H1 (cell line): ENCODE measurements at regions not wholly inside any gene's neighbourhood (a gene's known extent, or its start where the extent isn't known, plus 50 kb on each side); places are given as distances from the start of the nearest gene placed in this dataset.

Experiments
- CTCF ChIA-PET: fragments of 300-600 bp; sonication (Branson Sonifier 250); formaldehyde crosslinking; loops from one replicate; lab custom pipeline; 2021; ENCODE audit not compliant: partially characterized antibody; lab: Charles Lee
- POLR2A ChIA-PET: fragments of 300-600 bp; sonication (Branson Sonifier 250); formaldehyde crosslinking; loops from one replicate; lab custom pipeline; 2021; ENCODE audit warnings: inconsistent platforms; ENCODE audit not compliant: partially characterized antibody; lab: Charles Lee
- DNase-seq, 2 experiments: peaks; one replicate each; pipeline versions ENCODE4 v3.0.0 to v3.0.0-alpha.2; 2010 to 2022; ENCODE audit warnings: low spot score in 2 of 2, low read depth in 1 of 2, mixed read lengths in 1 of 2
- FAIRE-seq: peaks from 2 replicates; lab custom pipeline; 2011; peaks lifted over from hg19 to GRCh38; lab: Jason Lieb, UNC
- H2AFZ ChIP-seq: 2 replicates; pipeline ENCODE4 v1.8.1; 2012; ENCODE audit warnings: low read length, inconsistent platforms
- H2AK5ac ChIP-seq: 2 replicates; pipeline ENCODE4 v1.6.1; 2013; ENCODE audit warnings: low read depth, low read length
- H2BK120ac ChIP-seq: replicated peaks from 2 replicates; pipeline ENCODE3; 2013; ENCODE audit warnings: low read depth, low read length, inconsistent platforms
- H2BK12ac ChIP-seq: 2 replicates; pipeline ENCODE4 v1.6.1; 2013; ENCODE audit warnings: low read depth, low read length
- H2BK15ac ChIP-seq: 2 replicates; pipeline ENCODE4 v1.6.1; 2013; ENCODE audit warnings: low read length
- H2BK20ac ChIP-seq: 2 replicates; pipeline ENCODE4 v1.6.1; 2013; ENCODE audit warnings: low read length
- H2BK5ac ChIP-seq: 2 replicates; pipeline ENCODE4 v1.6.1; 2013; ENCODE audit warnings: low read depth, low read length
- H3K14ac ChIP-seq: 2 replicates; pipeline ENCODE4 v1.6.1; 2013; ENCODE audit warnings: inconsistent platforms; ENCODE audit not compliant: insufficient read length
- H3K18ac ChIP-seq: 2 replicates; pipeline ENCODE4 v1.6.1; 2013; ENCODE audit warnings: low read length; ENCODE audit errors: extremely low read depth
- H3K23ac ChIP-seq: 2 replicates; pipeline ENCODE4 v1.6.1; 2013; ENCODE audit warnings: inconsistent platforms; ENCODE audit not compliant: insufficient read length
- H3K23me2 ChIP-seq: 2 replicates; pipeline ENCODE4 v1.6.1; 2013; ENCODE audit warnings: low read depth, low read length
- H3K27ac ChIP-seq: 2 replicates; pipeline ENCODE4 v1.6.1; 2011; ENCODE audit warnings: low read depth, low read length, inconsistent platforms
- H3K27me3 ChIP-seq, 4 experiments: replicated peaks in 1 of 4; 1 replicate in 1 of 4; 2 replicates in 3 of 4; pipeline versions ENCODE4 v1.6.1 to v1.8.1; 2011 to 2013; ENCODE audit warnings: low read length in 3 of 4, mild to moderate bottlenecking in 3 of 4, inconsistent platforms in 2 of 4, mixed read lengths in 2 of 4, moderate library complexity in 1 of 4; ENCODE audit not compliant: control insufficient read depth in 3 of 4, insufficient read depth in 3 of 4; ENCODE audit errors: extremely low read depth in 1 of 4
- H3K36me3 ChIP-seq, 4 experiments: 2 replicates each; pipeline versions ENCODE4 v1.6.1 to v1.8.1; 2011 to 2013; ENCODE audit warnings: mild to moderate bottlenecking in 4 of 4, low read length in 3 of 4, moderate library complexity in 2 of 4, control low read depth in 1 of 4, inconsistent platforms in 1 of 4; ENCODE audit not compliant: insufficient read depth in 4 of 4, control insufficient read depth in 2 of 4
- H3K4ac ChIP-seq: replicated peaks from 2 replicates; pipeline ENCODE3; 2013; ENCODE audit warnings: low read length, low read depth, mixed read lengths, inconsistent platforms; ENCODE audit not compliant: insufficient read length
- H3K4me1 ChIP-seq, 4 experiments: replicated peaks in 1 of 4; 1 replicate in 1 of 4; 2 replicates in 3 of 4; pipeline versions ENCODE4 v1.6.1 to v1.8.1; 2011 to 2013; ENCODE audit warnings: low read length in 3 of 4, inconsistent platforms in 2 of 4, mixed read lengths in 1 of 4; ENCODE audit not compliant: insufficient read depth in 4 of 4, control insufficient read depth in 3 of 4
- H3K4me2 ChIP-seq, 2 experiments: 2 replicates each; pipeline versions ENCODE4 v1.6.1 to v1.8.1; 2011 to 2013; ENCODE audit warnings: low read depth in 2 of 2, low read length in 2 of 2, control low read depth in 1 of 2, inconsistent platforms in 1 of 2, mild to moderate bottlenecking in 1 of 2; ENCODE audit not compliant: insufficient read depth in 1 of 2
- H3K4me3 ChIP-seq, 4 experiments: fragments of 200-600, 300-600 bp in 1 of 4; sonication (generic), shearing (Covaris generic), sonication (Bioruptor Twin) in 1 of 4; 2 replicates each; pipeline versions ENCODE4 v1.5.1 to v1.8.1; 2011 to 2016; ENCODE audit warnings: low read length in 4 of 4, low read depth in 3 of 4, control low read depth in 2 of 4, inconsistent platforms in 2 of 4, mild to moderate bottlenecking in 2 of 4, mixed read lengths in 1 of 4, moderate library complexity in 1 of 4; ENCODE audit not compliant: insufficient read depth in 2 of 4; ENCODE audit errors: extremely low read depth in 1 of 4
- H3K56ac ChIP-seq: replicated peaks from 2 replicates; pipeline ENCODE3; 2013; ENCODE audit warnings: low read depth, mild to moderate bottlenecking, mixed read lengths, low read length, inconsistent platforms; ENCODE audit not compliant: insufficient read length
- H3K79me1 ChIP-seq: 2 replicates; pipeline ENCODE4 v1.6.1; 2013; ENCODE audit warnings: low read depth, low read length, control low read depth
- H3K79me2 ChIP-seq, 2 experiments: 2 replicates each; pipeline versions ENCODE4 v1.6.1 to v1.8.1; 2012 to 2013; ENCODE audit warnings: low read length in 2 of 2, mild to moderate bottlenecking in 2 of 2, inconsistent platforms in 1 of 2; ENCODE audit not compliant: insufficient read depth in 2 of 2, control insufficient read depth in 1 of 2
- H3K9ac ChIP-seq, 4 experiments: replicated peaks in 1 of 4; 1 replicate in 1 of 4; 2 replicates in 3 of 4; pipeline versions ENCODE4 v1.6.1 to v1.8.1; 2011 to 2013; ENCODE audit warnings: low read depth in 3 of 4, low read length in 3 of 4, control low read depth in 2 of 4, mild to moderate bottlenecking in 2 of 4, moderate library complexity in 2 of 4, inconsistent platforms in 1 of 4; ENCODE audit errors: extremely low read depth in 1 of 4
- H3K9me3 ChIP-seq, 2 experiments: 2 replicates each; pipeline versions ENCODE4 v1.6.1 to v1.8.1; 2012 to 2013; ENCODE audit warnings: mild to moderate bottlenecking in 2 of 2, moderate library complexity in 2 of 2, control low read depth in 1 of 2, inconsistent platforms in 1 of 2, low read depth in 1 of 2, low read length in 1 of 2, mixed read lengths in 1 of 2; ENCODE audit not compliant: insufficient read depth in 2 of 2
- H4K20me1 ChIP-seq, 2 experiments: replicated peaks in 1 of 2; 2 replicates each; pipeline versions ENCODE3 to v1.8.1; 2011 to 2013; ENCODE audit warnings: inconsistent platforms in 2 of 2, low read length in 2 of 2, mild to moderate bottlenecking in 1 of 2; ENCODE audit not compliant: insufficient read depth in 2 of 2, control insufficient read depth in 1 of 2
- H4K5ac ChIP-seq: 2 replicates; pipeline ENCODE4 v1.6.1; 2013; ENCODE audit warnings: low read length, low read depth, mixed read lengths, inconsistent platforms; ENCODE audit not compliant: insufficient read length
- H4K8ac ChIP-seq: 2 replicates; pipeline ENCODE4 v1.8.0; 2013; ENCODE audit warnings: mild to moderate bottlenecking, moderate library complexity, low read length, inconsistent platforms; ENCODE audit not compliant: insufficient read depth; ENCODE audit errors: extremely low read depth
- H4K91ac ChIP-seq: replicated peaks from 2 replicates; pipeline ENCODE3; 2013; ENCODE audit warnings: low read length, mixed read lengths, inconsistent platforms; ENCODE audit not compliant: insufficient read length
- ASH2L ChIP-seq: fragments of 200-600, 300-600 bp; sonication (generic); IDR thresholded peaks from one replicate; pipeline ENCODE4 v1.7.1; 2017; ENCODE audit warnings: low read length
- BCL11A ChIP-seq, 2 experiments: IDR thresholded peaks; one replicate each; pipeline ENCODE4 v1.6.1; 2011; ENCODE audit warnings: low read depth in 2 of 2, low read length in 2 of 2, mild to moderate bottlenecking in 2 of 2
- CBX5 ChIP-seq: fragments of 300-800, 300-1000 bp; sonication (generic); IDR thresholded peaks from 2 replicates; pipeline ENCODE4 v1.7.1; 2016; ENCODE audit warnings: antibody characterized with exemption, low read length, low read depth
- FOSL1 ChIP-seq: IDR thresholded peaks from 2 replicates; pipeline ENCODE4 v1.6.1; 2011; ENCODE audit warnings: mild to moderate bottlenecking, low read depth, low read length, moderate library complexity; ENCODE audit not compliant: insufficient read depth
- GABPA ChIP-seq: IDR thresholded peaks from 2 replicates; pipeline ENCODE4 v1.6.1; 2011; ENCODE audit warnings: mild to moderate bottlenecking, low read length, moderate library complexity, borderline replicate concordance; ENCODE audit not compliant: insufficient read depth
- JUN ChIP-seq: IDR thresholded peaks from 2 replicates; pipeline ENCODE4 v1.6.1; 2011; ENCODE audit warnings: low read depth, mild to moderate bottlenecking, improper control_type of control experiment, low read length
- MAFK ChIP-seq: IDR thresholded peaks from 2 replicates; pipeline ENCODE4 v1.6.1; 2012; ENCODE audit warnings: low read depth, mild to moderate bottlenecking, improper control_type of control experiment, low read length
- PHF8 ChIP-seq: fragments of 200-600 bp; sonication (generic); conservative IDR thresholded peaks from 2 replicates; pipeline ENCODE4 v1.7.1; 2012; ENCODE audit warnings: low read depth, mild to moderate bottlenecking, inconsistent platforms, low read length, moderate library complexity
- RAD21 ChIP-seq, 2 experiments: IDR thresholded peaks in 1 of 2; conservative IDR thresholded peaks in 1 of 2; 2 replicates each; pipeline ENCODE4 v1.6.1; 2011; ENCODE audit warnings: low read depth in 2 of 2, low read length in 2 of 2, improper control_type of control experiment in 1 of 2, inconsistent platforms in 1 of 2, mild to moderate bottlenecking in 1 of 2, moderate library complexity in 1 of 2
- SIX5 ChIP-seq: IDR thresholded peaks from 2 replicates; pipeline ENCODE4 v1.6.1; 2011; ENCODE audit warnings: mild to moderate bottlenecking, low read depth, low read length
- SUZ12 ChIP-seq: fragments of 200-600 bp; sonication (generic); IDR thresholded peaks from 2 replicates; pipeline ENCODE4 v1.6.1; 2012; ENCODE audit warnings: mild to moderate bottlenecking, inconsistent platforms, low read length, moderate library complexity, mixed read lengths
- TF ChIP-seq, protein P1 (sequence below): IDR thresholded peaks from 2 replicates; pipeline ENCODE4 v1.6.1; 2012; ENCODE audit warnings: low read length, inconsistent platforms

GRCh38 chr4:104283303-104283702 is 211.4 kb downstream of the CXXC4 start:
- no peak overlapping the region for H2AK5ac ChIP-seq
- no peaks in the 10 kb centered on the region for H3K9me3 ChIP-seq
- H2BK15ac ChIP-seq: no peak overlapping the region
- ChIA-PET POLR2A (no interaction called here), CTCF (interaction anchor here (0.6 kb wide), 1 partner anchor 78 kb away, joined by 3 read pairs; no protein-coding TSS in a partner anchor)
- H4K8ac ChIP-seq: no peak overlapping the region
- no peak overlapping the region for H3K4ac ChIP-seq
- no peaks in the 10 kb centered on the region for H3K36me3 ChIP-seq
- H3K18ac ChIP-seq: no peak overlapping the region
- no peak overlapping the region for H3K4me2 ChIP-seq
- H2BK5ac ChIP-seq: no peak overlapping the region
- no peak overlapping the region for H4K91ac ChIP-seq
- no peak overlapping the region for H3K4me3 ChIP-seq
- no peaks in the 10 kb centered on the region for H3K79me2 ChIP-seq
- H2BK20ac ChIP-seq: no peak overlapping the region
- H3K14ac ChIP-seq: no peak overlapping the region
- FAIRE-seq (no peak), DNase-seq (no peak)
- H3K9ac ChIP-seq: no peak overlapping the region
- no peak overlapping the region for H3K27ac ChIP-seq
- no peak overlapping the region for H3K56ac ChIP-seq
- no peaks in the 10 kb centered on the region for H3K23me2 ChIP-seq
- H2BK120ac ChIP-seq: no peak overlapping the region
- no peaks in the 10 kb centered on the region for H3K4me1 ChIP-seq
- no peaks in the 10 kb centered on the region for H3K27me3 ChIP-seq
- H4K20me1 ChIP-seq: no peaks in the 10 kb centered on the region
- no peaks in the 10 kb centered on the region for H3K79me1 ChIP-seq
- no peak overlapping the region for H3K23ac ChIP-seq
- no peak overlapping the region for H2AFZ ChIP-seq
- no peak overlapping the region for H2BK12ac ChIP-seq
- H4K5ac ChIP-seq: no peak overlapping the region
- TF ChIP-seq BCL11A (IDR thresholded peaks at IDR 0.05; ENCODE audit: low read depth in 2 of 2, low read length in 2 of 2) (no peak), CBX5 (no peak), SUZ12 (no peak), SIX5 (no peak), JUN (no peak), MAFK (no peak), PHF8 (no peak), ASH2L (no peak), RAD21 (IDR thresholded peaks at IDR 0.05 in 1 of 2, conservative IDR thresholded peaks at IDR 0.05 in 1 of 2; ENCODE audit: low read depth in 2 of 2, low read length in 2 of 2) (no peak), FOSL1 (no peak), GABPA (no peak)
- TF ChIP-seq, protein P1, sequence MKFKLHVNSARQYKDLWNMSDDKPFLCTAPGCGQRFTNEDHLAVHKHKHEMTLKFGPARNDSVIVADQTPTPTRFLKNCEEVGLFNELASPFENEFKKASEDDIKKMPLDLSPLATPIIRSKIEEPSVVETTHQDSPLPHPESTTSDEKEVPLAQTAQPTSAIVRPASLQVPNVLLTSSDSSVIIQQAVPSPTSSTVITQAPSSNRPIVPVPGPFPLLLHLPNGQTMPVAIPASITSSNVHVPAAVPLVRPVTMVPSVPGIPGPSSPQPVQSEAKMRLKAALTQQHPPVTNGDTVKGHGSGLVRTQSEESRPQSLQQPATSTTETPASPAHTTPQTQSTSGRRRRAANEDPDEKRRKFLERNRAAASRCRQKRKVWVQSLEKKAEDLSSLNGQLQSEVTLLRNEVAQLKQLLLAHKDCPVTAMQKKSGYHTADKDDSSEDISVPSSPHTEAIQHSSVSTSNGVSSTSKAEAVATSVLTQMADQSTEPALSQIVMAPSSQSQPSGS: no peak
